NCI-H1417 treated with DMSO at 0.1 percent for 48 hours (cell line): ENCODE measurements at regions not wholly inside any gene's neighbourhood (a gene's known extent, or its start where the extent isn't known, plus 50 kb on each side); places are given as distances from the start of the nearest gene placed in this dataset.

ENCODE experiments used
- DNase-seq: peaks from one replicate; lab custom pipeline; 2025; lab: John Stamatoyannopoulos, UW

DNA sequence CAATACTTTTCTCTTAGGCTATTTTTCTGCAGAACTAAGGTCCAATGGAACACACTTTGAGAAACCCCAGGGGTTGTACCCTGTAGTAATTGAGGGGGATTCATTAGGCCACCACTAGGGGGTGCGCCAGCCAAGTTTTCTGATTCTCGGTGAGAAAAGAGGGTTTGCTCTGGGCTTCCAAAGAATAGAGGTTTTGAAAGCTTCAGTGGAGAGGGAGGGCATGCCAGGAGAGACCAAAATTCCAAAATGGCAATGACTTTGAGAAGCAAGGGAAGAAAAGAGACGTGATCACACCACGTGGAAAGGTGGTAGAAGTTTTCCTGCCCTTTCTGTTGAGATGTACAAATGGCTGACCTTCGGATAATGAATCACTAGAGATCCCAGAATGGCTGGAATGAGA is 323.3 kb downstream of the RPS6KC1 start:
- no peak for DNase-seq

DNA sequence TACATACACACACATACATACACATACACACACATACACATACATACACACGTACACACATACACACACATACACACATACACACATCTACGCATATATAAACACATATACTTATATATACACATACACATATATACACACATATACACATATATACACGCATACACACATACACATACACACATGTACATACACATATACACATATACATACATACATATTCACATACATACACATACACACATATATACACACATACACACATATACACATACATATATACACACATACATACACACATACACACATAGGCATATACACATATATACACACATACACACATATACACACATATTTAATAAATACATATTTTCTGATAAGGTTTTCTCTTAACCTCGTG is 324.0 kb downstream of the RPS6KC1 start:
- DNase-seq: no peak

DNA sequence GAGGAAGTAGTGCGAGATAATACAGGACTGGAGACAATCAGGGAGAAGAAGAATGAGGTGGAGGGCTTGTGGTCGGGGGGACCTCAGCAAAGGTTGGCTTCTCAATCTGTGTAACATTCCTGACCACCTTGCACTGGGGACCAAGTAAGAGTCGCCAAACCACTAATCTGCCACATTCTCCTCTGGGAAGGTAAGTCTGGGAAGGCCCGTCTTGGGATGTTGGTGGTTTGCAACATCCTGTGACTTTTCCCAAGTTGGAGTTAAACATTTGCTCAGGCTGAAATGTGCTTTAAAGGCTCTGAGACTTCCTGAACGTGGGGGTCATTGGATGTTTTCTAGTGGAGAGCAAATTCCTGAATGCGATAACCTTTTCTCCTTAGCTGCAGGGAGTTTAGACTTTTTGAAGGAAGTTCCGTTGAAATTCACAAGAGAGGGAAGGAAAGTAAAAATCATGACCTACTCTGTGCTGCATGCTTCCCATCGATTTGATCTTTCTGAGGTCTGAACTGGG is 325.9 kb downstream of the RPS6KC1 start:
- no peak for DNase-seq

DNA sequence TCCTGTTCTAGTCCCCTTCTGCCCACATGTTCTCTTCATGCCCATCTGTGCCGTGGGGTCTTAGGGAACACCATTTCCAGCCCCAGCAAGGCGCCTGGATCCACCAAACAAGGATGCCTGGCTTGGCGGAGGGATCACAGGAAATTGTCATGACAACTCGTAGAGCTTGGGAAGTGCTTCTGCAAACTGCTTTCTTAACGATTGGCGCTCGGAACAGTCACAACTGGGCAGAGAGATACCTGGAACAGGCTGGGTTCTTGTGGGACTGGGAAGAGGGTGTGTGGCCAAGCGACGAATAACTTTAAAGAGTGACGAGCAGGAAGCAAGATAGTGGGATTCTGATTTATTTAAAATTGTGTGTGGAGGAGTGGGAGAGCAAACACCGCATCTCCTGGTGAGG is 329.8 kb downstream of the RPS6KC1 start:
- DNase-seq: no peak

DNA sequence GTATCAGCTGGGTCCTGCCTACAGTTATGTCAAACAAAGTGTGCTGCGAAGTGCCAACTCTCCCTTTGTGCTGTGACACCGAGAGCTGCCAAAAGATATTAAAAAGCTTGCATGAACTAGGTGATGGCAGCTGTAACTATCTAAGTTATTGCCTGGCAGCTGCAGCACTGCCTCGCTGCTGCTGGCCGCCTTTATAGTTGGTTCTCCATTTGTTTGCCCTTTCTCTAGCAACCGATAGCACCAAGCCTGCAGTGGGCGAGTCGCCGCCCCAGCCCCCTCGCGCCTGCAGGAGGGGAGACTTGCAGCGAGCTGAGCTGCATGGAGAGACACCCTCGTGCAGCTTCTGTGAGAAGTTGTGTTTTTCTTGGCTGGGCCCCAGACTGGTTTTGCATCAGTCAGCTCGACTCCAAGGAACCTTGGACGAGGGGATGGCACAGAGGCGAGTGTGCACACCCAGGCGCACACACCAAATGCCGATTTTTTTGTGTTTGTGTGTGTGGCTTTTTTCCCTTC is 330.6 kb downstream of the RPS6KC1 start:
- DNase-seq: no peak

DNA sequence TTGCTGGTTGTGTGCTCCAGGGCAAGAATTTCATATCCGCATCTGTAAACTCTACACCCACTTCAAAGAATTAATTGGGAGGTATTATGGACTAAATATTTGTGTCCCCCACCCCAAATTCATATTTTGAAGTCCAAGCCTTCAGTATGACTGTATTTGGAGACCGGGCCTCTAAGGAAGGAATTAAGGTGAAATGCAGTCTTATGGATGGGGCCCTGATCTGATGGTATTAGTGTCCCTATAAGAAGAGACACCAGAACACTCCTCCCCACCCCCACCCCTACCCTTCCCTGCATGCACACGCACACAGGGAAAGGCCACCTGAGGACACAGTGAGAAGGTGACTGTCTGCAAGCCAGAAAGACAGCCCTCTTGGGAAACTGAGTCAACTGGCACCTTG is 332.4 kb downstream of the RPS6KC1 start:
- DNase-seq: no peak

DNA sequence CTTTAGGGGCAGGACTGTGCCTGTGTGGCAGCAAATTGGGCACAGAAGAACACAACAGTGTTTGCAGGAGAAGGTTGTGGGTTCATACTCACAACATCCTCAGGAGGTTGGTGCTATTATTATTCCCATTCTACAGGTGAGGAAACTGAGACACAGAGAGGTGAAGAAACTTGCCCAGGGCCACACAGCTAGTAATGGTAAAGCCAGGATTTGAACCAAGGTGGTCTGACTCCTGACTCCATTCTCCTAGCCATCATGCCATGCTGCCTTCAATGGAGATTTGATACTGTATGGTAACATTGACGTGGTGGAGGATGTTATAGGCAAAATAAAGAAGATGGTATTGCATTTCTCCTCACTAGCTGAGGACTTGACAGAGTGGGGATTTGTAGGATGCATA is 334.2 kb downstream of the RPS6KC1 start:
- DNase-seq: no peak

DNA sequence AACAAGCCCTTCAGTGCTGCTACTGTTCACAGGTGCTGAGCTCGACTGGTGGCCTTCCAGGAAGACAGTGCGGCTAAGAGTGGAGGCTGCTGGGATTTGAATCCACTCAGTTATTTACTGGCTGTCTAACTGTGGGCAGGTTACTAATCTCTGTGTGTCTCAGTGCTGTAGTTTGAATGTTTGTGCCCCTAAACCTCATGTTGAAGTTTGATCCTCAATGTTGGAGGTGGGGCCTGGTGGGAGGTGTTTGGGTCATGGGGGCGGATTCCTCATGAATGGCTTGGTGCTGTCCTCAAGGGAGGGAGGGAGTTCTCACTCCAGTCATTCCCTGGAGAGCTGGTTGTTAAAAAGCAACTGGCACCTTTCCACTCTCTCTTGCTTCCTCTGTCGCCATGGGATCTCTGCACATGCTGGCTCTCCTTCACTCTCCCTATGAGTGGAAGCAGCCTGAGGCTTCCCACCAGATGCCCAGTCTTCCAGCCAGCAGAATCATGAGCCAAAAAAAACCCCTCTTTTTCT is 334.8 kb downstream of the RPS6KC1 start:
- DNase-seq: no peak

DNA sequence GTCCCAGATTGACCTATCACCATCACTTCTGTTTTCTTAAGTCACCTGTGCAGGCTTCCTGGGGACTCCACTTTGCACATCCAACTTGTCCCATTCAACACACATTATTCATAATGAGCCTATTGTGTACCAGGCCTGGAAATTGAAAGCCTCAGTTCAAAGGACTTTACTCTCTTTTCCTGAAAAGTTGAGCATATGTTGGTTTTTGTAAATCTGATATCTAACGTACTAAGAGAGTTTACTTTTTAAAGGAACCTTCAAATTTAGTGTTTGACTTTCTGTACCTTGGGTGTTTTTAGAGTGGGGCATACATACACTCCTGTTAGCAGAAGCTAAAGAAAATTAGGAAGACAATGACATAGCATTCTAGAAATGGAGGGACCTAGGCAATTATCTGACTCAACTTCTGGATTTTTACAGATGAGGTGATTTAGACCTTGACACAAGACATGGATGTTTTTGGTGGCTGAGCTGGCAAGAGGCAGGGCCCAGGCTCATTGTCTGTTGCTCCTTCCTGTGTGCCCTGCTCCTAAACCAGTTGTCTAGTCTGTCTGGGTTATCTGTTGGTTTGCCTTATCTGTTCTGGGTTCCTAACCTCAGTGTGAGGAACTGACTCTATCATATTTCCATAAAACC is 336.5 kb downstream of the RPS6KC1 start:
- DNase-seq: no peak

DNA sequence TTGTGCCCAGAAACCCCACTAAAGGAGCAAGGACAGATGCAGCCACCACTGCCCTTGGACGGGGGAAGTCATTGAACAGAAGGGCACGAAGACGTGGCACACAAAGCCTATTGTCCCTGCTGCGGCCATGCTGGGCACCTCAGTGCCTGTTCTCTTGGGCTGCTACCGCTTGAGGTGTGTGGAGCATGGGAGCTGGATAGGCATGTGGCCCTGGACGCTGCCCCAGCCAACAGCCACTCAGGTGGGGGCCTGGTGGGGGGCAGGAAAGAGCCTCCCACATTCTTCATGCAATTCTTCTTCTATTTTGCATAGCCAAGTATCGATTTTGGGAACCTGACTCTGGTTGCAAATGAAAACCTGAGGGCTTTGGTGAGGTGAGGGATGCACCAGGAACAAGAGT is 337.2 kb downstream of the RPS6KC1 start:
- no peak for DNase-seq

DNA sequence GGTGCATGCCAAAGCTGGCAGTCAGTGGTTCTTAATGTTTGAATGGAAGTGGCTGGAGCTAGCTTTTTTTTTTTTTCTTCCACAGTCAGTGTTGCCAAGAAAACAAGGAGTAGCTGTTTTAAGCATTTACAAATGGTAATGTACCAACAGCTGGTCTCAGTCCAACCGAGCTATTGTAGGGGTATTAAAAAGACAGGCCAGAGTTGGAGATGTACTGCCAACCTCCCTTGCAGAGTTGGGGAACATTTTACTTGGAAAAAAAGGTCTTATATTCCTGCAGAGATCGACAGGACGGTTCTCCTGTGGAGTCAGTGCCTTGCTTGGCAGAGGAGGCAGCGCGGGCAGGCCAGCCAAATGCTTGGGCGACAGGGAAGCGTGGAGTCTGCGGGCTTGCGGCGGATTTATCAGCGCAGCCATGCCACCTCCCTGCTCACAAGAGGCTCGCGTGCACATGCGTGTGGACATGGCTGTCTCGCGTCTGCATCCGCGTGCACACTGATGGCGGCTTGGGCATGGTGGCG is 338.1 kb downstream of the RPS6KC1 start:
- DNase-seq: no peak

DNA sequence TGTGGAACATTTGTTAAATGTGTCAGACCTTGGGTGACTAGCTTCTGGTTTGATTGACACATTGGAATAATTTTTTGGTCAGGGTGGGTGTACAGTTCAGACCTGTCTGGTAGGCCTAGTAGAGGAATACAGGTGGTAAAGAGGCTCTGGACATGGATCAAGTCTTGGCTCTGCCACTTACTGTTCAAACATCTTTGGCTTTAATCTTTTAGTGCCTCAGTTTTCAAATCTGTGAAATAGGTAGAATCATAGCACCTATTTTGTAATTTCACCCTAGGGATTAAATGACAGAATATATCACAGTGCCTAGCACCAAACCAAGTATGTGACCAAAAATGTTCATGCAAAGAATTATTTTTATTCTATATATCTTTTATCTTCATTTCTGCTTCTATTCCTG is 340.4 kb downstream of the RPS6KC1 start:
- no peak for DNase-seq

DNA sequence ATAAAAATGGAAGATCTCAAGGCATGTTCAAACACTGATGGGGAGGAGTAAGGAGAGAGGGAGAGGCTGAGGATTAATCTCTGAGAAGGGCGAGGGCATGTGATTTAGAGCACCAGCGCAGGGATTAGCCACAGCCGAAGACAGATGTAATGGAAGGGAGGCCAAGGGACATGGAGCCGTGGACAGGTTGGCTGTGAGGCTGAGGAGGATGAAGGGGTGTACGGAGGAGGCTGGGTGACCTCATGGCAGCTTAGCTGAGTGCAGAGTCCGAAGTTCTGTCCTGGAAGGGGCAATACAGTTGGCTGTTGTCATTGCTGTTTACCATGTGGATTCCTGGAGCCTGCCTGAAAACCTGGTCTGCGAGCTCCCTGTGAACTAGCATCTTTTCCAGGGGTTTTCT is 342.8 kb downstream of the RPS6KC1 start:
- DNase-seq: no peak

DNA sequence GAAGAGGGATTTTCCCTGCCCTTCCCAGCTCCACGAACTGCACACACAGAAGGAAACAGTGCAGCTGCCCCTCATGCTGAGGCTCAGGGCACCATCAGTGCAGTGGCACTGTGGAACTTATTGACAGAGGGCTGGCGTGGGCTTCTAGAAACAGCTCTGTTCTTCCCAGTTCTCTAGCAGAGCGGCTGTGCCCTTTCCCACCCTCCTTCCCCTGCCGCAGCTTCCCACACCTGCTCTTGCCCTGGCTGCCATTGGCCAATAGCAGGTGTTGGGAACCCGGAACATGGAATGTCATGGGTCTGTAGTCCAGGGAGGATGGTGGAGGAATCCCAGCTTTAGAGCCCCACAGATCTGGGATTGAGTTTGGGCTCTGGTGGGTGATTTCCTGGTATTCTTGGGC is 343.8 kb downstream of the RPS6KC1 start:
- no peak for DNase-seq

DNA sequence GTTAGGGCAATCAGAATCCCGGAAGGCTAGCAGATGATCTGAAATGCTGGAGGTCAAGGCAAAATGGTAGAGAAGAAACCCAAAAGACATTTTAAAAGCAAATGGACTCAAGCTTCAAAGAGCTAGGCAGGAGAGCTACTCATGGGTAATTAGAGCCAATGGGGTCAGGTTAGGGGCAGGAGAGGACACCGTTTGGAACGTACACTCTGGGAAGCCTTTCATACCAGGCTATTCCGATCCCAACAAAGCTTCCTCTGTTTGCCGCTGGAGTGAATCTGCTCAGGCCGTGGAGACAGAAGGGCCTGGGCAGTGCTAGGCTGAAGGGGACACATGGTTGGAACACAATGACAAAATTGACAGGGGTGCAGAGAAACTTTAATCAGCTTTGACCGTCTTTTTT is 346.6 kb downstream of the RPS6KC1 start:
- DNase-seq: no peak

DNA sequence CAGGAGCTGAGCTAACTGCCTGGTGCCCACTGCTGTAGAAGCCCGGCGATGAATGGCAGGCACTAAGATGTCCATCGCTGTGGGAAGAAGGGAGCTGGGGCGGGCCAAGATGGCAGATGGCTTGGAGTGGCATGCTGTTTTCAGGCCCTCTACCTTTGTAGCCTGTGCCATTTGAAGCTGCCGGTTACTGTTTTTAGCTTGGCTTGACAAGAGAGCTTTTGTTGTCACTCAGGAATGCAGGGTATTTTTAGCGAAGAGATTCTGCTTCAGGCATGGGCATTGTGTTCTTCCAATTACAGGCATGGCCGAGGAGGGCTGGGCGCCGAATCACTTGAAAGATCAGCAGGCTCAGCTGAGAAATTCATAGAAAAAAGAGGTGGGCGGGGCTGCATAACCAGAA is 348.7 kb downstream of the RPS6KC1 start:
- no peak for DNase-seq

DNA sequence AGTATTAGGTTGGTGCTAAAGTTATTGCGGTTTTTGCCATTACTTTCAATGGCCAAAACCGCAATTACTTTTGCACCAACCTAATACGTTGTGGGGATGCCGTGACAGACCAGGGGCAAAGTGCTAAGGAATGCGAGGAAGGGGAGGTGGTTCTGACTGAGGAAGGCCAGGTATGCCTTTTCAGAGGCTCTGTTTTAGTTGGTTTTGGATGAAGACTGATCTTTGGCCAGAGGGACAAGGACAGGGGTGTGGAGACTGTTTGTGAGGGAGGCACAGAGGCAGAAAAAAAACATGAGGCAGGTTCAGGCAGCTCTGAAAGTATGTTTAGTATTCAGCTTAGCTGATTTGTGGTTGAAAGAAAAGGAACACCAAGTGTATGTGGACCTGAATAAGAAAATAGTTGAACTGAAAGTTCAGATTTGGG is 358.2 kb downstream of the RPS6KC1 start:
- no peak for DNase-seq

DNA sequence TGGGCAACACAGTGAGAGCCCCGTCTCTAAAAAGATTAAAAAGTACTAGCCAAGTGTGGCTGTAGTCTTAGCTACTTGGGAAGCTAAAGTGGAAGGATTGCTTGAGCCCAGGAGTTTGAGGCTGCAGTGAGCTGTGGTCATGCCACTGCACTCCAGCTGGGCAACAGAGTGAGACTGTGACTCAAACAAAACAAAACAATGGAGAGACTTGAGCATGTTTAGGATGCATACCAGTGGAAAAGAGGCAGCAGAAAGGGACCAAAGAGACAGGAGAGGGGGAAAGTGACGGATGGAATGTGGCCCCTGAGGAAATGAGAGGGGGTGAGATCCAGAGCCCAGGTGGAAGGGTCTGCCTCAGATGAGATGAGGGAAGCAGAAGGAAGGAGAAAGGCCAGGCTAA is 358.9 kb downstream of the RPS6KC1 start:
- DNase-seq: no peak

DNA sequence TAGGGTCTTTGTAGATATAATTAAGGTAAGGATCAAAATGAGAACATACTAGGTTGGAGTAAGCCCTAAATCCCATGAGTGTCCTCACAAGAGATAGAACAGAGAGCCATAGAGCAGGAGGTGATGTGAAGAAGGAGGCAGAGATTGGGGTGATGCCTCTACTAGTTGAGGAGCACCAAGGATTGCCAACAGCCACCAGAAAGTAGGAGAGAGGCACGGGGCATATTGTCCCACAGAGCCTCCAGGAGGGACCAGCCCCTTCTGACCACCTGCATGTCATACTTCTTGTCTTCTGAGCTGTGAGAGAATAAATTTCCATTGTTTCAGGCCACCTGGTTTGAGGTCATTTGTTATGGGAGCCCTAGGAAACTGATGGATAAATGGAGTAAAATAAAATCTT is 363.3 kb downstream of the RPS6KC1 start:
- DNase-seq: no peak

DNA sequence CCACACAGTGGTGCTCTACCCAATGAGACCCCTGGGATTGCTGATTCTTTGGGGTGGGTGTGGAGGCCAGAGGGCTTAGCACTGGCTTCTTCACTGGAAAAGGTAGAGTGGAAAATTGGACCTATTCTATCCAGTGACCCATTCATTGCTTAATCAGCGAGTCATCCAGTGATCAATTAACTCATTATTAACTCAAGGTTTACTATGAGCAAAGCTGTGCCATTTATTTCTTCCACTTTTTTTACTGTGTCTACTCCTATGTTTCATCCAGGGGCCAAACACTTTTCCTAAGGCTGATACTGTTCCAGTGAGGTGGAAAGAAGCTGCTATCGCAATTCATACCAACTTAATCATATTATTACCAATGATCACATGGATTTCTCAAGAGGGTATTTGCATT is 363.9 kb downstream of the RPS6KC1 start:
- DNase-seq: no peak

DNA sequence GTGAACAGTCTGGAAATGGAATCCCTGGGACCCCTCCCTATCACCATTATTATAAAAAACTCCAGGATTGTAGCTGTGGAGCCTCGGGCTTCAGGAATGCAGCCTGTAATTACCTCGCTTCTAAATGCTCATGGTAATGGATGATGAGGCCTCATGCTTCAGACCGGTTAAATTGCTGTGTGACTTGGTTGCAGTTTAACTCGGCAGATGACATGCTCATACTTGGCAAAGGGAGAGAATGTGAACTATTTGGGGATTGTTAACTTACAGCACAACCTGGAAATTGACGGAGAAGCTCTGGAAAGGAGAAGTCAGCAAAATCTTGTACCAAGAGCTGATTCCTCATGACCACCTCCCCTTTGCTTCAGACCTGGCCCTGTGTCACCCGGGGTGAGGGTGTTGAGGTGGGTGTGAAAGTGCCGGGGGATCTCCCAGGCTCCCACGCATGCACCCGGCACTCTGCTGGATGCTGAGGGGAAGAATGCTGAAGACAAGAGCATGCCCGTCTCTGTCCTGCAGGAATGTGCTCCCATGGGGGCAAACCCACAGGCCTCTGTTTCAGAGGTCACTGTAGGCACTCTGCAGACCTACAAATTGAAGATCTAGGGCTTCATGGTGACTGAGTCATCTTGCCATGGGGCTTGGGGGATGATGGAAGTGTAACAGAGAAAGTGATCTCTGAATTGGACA is 364.8 kb downstream of the RPS6KC1 start:
- no peak for DNase-seq

DNA sequence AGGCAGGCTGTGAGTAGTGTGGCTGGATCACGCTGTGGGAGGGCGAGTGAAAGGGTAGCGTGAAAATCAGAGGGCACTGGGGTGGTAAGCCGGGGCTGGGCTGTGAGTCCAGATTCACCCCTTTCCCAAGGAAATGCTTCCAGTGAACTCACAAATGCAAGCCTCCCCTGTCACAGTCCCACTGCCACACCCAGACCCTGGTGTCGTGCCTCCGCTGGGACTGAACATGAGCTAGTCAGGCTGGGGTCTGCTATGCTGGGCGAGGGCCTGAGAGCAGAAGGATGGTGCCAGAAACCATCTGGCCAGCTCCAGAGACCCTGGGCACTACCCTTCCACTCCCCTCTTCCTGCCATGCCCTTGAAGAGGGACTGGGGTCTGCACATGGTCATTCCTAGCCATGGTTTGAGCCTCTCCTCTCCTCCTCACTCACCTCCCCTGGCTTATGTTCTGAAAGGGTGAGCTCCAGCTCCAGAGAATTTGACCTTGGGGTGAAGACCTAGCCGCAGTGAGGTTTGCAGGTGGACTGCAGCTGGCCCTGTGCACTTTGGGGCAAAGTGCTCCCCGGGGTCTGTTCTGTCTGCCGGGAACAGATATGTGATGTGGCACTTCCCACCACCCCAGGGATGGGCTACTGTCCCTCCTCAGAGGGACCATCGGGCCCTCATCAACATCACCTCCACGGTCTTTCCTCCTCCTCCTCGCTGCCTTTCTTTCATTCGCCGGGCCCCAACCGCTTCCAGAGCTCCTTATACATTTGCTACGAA is 365.6 kb downstream of the RPS6KC1 start:
- DNase-seq: no peak
